WTC11 (cell line): ENCODE measurements at regions not wholly inside any gene's neighbourhood (a gene's known extent, or its start where the extent isn't known, plus 50 kb on each side); places are given as distances from the start of the nearest gene placed in this dataset.

ENCODE experiments used
- ATAC-seq: fragments of 200-7000 bp; cut with Tn5 transposase; 2 replicates; pipeline ENCODE4 v1.10.0; 2021; ENCODE audit warnings: mild to moderate bottlenecking, moderate library complexity
- CTCF ChIA-PET: fragments of 300-600 bp; sonication (Branson Sonifier 250); formaldehyde crosslinking; loops from one replicate; lab custom pipeline; 2021; ENCODE audit warnings: antibody characterized with exemption; lab: Charles Lee
- POLR2A ChIA-PET: fragments of 350-600 bp; sonication (Branson Sonifier 250); formaldehyde crosslinking; loops from one replicate; lab custom pipeline; 2021; ENCODE audit warnings: antibody characterized with exemption; lab: Charles Lee
- DNase-seq: peaks from one replicate; pipeline ENCODE4 v3.0.0; 2021; ENCODE audit warnings: low spot score
- H3K27ac Mint-ChIP-seq: 2 replicates; pipeline ENCODE4 v1.8.0; 2021; ENCODE audit warnings: mixed read lengths
- H3K27me3 Mint-ChIP-seq: 2 replicates; pipeline ENCODE4 v1.8.0; 2021; ENCODE audit warnings: low read depth, mild to moderate bottlenecking, moderate library complexity, mixed read lengths
- H3K36me3 Mint-ChIP-seq: 2 replicates; pipeline ENCODE4 v1.8.0; 2021; ENCODE audit warnings: mixed read lengths
- H3K4me1 Mint-ChIP-seq: 2 replicates; pipeline ENCODE4 v1.8.0; 2022; ENCODE audit warnings: mixed read lengths
- H3K4me3 Mint-ChIP-seq: 2 replicates; pipeline ENCODE4 v1.8.0; 2021; ENCODE audit warnings: mild to moderate bottlenecking, moderate library complexity, mixed read lengths
- H3K9me3 Mint-ChIP-seq: 2 replicates; pipeline ENCODE4 v1.8.0; 2021; ENCODE audit warnings: mixed read lengths
- ATF3 ChIP-seq: sonication (generic); formaldehyde crosslinking; conservative IDR thresholded peaks from 2 replicates; pipeline ENCODE4 v1.8.1; 2022; ENCODE audit warnings: mild to moderate bottlenecking, missing genetic modification reagents
- CREB1 ChIP-seq: sonication (generic); formaldehyde crosslinking; IDR thresholded peaks from 2 replicates; pipeline ENCODE4 v1.8.0; 2023; ENCODE audit warnings: mild to moderate bottlenecking, missing genetic modification reagents
- CREM ChIP-seq: sonication (generic); formaldehyde crosslinking; IDR thresholded peaks from 2 replicates; pipeline ENCODE4 v1.8.1; 2022; ENCODE audit warnings: mild to moderate bottlenecking, missing genetic modification reagents, moderate library complexity
- ERG ChIP-seq: fragments of 250-450 bp; sonication (Bioruptor Pico); IDR thresholded peaks from 2 replicates; pipeline ENCODE4 v1.8.0; 2021; ENCODE audit warnings: mild to moderate bottlenecking
- ESRRA ChIP-seq: sonication (generic); formaldehyde crosslinking; IDR thresholded peaks from 2 replicates; pipeline ENCODE4 v1.8.1; 2022; ENCODE audit warnings: mild to moderate bottlenecking, missing genetic modification reagents, borderline replicate concordance
- FOXJ3 ChIP-seq: sonication (generic); formaldehyde crosslinking; IDR thresholded peaks from 2 replicates; pipeline ENCODE4 v1.9.0; 2021; ENCODE audit warnings: missing genetic modification reagents, mild to moderate bottlenecking, borderline replicate concordance
- FOXK1 ChIP-seq: sonication (generic); formaldehyde crosslinking; IDR thresholded peaks from 2 replicates; pipeline ENCODE4 v1.8.0; 2022; ENCODE audit warnings: mild to moderate bottlenecking, moderate library complexity, missing genetic modification reagents
- IRF2 ChIP-seq: sonication (generic); formaldehyde crosslinking; IDR thresholded peaks from 2 replicates; pipeline ENCODE4 v1.8.0; 2022; ENCODE audit warnings: low read depth, missing genetic modification reagents, borderline replicate concordance
- MLX ChIP-seq: sonication (generic); formaldehyde crosslinking; IDR thresholded peaks from 2 replicates; pipeline ENCODE4 v1.8.1; 2023; ENCODE audit warnings: mild to moderate bottlenecking, missing genetic modification reagents, moderate library complexity
- RORB ChIP-seq: fragments of 250-450 bp; sonication (Bioruptor Pico); IDR thresholded peaks from 2 replicates; pipeline ENCODE4 v1.9.0; 2021; ENCODE audit warnings: mild to moderate bottlenecking
- SMAD3 ChIP-seq: sonication (generic); formaldehyde crosslinking; IDR thresholded peaks from 2 replicates; pipeline ENCODE4 v1.8.0; 2022; ENCODE audit warnings: missing genetic modification reagents, mild to moderate bottlenecking, borderline replicate concordance
- SMAD4 ChIP-seq: sonication (generic); formaldehyde crosslinking; IDR thresholded peaks from 2 replicates; pipeline ENCODE4 v1.8.0; 2022; ENCODE audit warnings: mild to moderate bottlenecking, missing genetic modification reagents
- TEAD4 ChIP-seq: sonication (generic); formaldehyde crosslinking; IDR thresholded peaks from 2 replicates; pipeline ENCODE4 v1.8.0; 2022; ENCODE audit warnings: mild to moderate bottlenecking, missing genetic modification reagents
- ZMAT4 ChIP-seq: fragments of 250-450 bp; sonication (Bioruptor Pico); IDR thresholded peaks from 2 replicates; pipeline ENCODE4 v1.9.0; 2021; ENCODE audit warnings: mild to moderate bottlenecking
- ZNF121 ChIP-seq: sonication (generic); formaldehyde crosslinking; IDR thresholded peaks from 2 replicates; pipeline ENCODE4 v1.8.0; 2023; ENCODE audit warnings: missing genetic modification reagents
- ZNF219 ChIP-seq: sonication (generic); formaldehyde crosslinking; IDR thresholded peaks from 2 replicates; pipeline ENCODE4 v1.8.0; 2023; ENCODE audit warnings: missing genetic modification reagents, mild to moderate bottlenecking, borderline replicate concordance
- ZNF232 ChIP-seq: sonication (generic); formaldehyde crosslinking; IDR thresholded peaks from 2 replicates; pipeline ENCODE4 v1.8.0; 2022; ENCODE audit warnings: mild to moderate bottlenecking, missing genetic modification reagents
- ZNF263 ChIP-seq: sonication (generic); formaldehyde crosslinking; IDR thresholded peaks from 2 replicates; pipeline ENCODE4 v1.8.1; 2022; ENCODE audit warnings: low read depth, mild to moderate bottlenecking, moderate library complexity, missing genetic modification reagents
- ZNF416 ChIP-seq: fragments of 250-450 bp; sonication (Bioruptor Pico); IDR thresholded peaks from 2 replicates; pipeline ENCODE4 v1.9.0; 2021; ENCODE audit warnings: mild to moderate bottlenecking, inconsistent platforms
- TF ChIP-seq, protein P1 (sequence below): sonication (generic); formaldehyde crosslinking; IDR thresholded peaks from 2 replicates; pipeline ENCODE4 v1.8.0; 2023; ENCODE audit warnings: mild to moderate bottlenecking, missing genetic modification reagents
- TF ChIP-seq, protein P2 (sequence below): sonication (generic); formaldehyde crosslinking; IDR thresholded peaks from 2 replicates; pipeline ENCODE4 v1.8.1; 2022; ENCODE audit warnings: low read depth, mild to moderate bottlenecking, moderate library complexity, missing genetic modification reagents, borderline replicate concordance

- Mint-ChIP-seq H3K4me3 (no peak overlapping the region), H3K4me1 (no peaks in the 10 kb centered on the region), H3K36me3 (no peaks in the 10 kb centered on the region), H3K27me3 (no peaks in the 10 kb centered on the region), H3K27ac (no peak overlapping the region), H3K9me3 (no peaks in the 10 kb centered on the region)
- CTCF ChIA-PET = no interaction called here
- no peak for ATAC-seq
- TF ChIP-seq, protein P1, sequence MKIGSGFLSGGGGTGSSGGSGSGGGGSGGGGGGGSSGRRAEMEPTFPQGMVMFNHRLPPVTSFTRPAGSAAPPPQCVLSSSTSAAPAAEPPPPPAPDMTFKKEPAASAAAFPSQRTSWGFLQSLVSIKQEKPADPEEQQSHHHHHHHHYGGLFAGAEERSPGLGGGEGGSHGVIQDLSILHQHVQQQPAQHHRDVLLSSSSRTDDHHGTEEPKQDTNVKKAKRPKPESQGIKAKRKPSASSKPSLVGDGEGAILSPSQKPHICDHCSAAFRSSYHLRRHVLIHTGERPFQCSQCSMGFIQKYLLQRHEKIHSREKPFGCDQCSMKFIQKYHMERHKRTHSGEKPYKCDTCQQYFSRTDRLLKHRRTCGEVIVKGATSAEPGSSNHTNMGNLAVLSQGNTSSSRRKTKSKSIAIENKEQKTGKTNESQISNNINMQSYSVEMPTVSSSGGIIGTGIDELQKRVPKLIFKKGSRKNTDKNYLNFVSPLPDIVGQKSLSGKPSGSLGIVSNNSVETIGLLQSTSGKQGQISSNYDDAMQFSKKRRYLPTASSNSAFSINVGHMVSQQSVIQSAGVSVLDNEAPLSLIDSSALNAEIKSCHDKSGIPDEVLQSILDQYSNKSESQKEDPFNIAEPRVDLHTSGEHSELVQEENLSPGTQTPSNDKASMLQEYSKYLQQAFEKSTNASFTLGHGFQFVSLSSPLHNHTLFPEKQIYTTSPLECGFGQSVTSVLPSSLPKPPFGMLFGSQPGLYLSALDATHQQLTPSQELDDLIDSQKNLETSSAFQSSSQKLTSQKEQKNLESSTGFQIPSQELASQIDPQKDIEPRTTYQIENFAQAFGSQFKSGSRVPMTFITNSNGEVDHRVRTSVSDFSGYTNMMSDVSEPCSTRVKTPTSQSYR (CRISPR knock-in tag) = no peak
- TF ChIP-seq ZNF416 (no peak), IRF2 (CRISPR knock-in tag) (no peak), CREB1 (no peak), ZNF121 (no peak), CREM (CRISPR knock-in tag) (no peak), TEAD4 (CRISPR knock-in tag) (no peak), ERG (CRISPR knock-in tag) (no peak), SMAD4 (no peak), ZNF232 (CRISPR knock-in tag) (no peak), RORB (CRISPR knock-in tag) (no peak), FOXJ3 (CRISPR knock-in tag) (no peak), ZNF263 (no peak), ZMAT4 (CRISPR knock-in tag) (no peak), ZNF219 (CRISPR knock-in tag) (no peak), SMAD3 (CRISPR knock-in tag) (no peak)
- TF ChIP-seq, protein P2, sequence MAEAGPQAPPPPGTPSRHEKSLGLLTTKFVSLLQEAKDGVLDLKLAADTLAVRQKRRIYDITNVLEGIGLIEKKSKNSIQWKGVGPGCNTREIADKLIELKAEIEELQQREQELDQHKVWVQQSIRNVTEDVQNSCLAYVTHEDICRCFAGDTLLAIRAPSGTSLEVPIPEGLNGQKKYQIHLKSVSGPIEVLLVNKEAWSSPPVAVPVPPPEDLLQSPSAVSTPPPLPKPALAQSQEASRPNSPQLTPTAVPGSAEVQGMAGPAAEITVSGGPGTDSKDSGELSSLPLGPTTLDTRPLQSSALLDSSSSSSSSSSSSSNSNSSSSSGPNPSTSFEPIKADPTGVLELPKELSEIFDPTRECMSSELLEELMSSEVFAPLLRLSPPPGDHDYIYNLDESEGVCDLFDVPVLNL (CRISPR knock-in tag) = no peak
- POLR2A ChIA-PET = no interaction called here
- DNase-seq = no peak
Observed at GRCh38 chr15:37638116-37638515, 296.3 kb upstream of the TMCO5A start.

DNA sequence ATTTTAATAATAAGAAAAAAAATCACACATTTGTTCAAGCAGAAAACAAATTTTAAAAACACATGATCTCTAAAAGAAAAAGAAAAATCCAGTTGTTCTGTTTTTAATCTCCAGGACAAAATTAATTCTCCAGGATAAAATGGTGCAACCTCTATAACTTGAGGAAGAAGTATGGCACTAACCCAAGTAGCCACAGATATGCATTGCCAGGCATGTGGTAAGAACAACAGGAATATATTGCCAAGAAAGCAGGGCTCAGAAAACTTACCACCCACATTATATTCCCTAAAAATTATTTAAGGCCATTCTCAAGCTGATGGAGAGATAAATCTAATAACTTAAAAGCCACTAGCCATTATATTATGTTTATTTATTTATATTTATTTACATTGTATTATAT lies 295.7 kb upstream of the TMCO5A start:
- ATAC-seq (no peak), DNase-seq (no peak)
- CTCF ChIA-PET = no interaction called here
- Mint-ChIP-seq H3K36me3 (no peaks in the 10 kb centered on the region), H3K27me3 (no peaks in the 10 kb centered on the region), H3K27ac (no peak overlapping the region), H3K9me3 (no peaks in the 10 kb centered on the region), H3K4me3 (no peak overlapping the region), H3K4me1 (no peaks in the 10 kb centered on the region)
- TF ChIP-seq FOXK1 = no peak
- no peak for TF ChIP-seq ESRRA (CRISPR knock-in tag)
- TF ChIP-seq MLX = no peak
- no peak for TF ChIP-seq ATF3 (CRISPR knock-in tag)
- POLR2A ChIA-PET = no interaction called here
